ENCODE measurements at regions not wholly inside any gene's neighbourhood (a gene's known extent, or its start where the extent isn't known, plus 50 kb on each side); places are given as distances from the start of the nearest gene placed in this dataset.
"Not testable (repeated sequence)": the region's sequence is repeated elsewhere in the genome, so short reads cannot be mapped to it uniquely, and the experiment has no call there.

- no peak for DNase-seq (ENCODE audit: low read depth)
Measured at GRCh38 chr13:60690604-60691003, 293.6 kb downstream of the TDRD3 start.

GRCh38 chr13:60689571-60689970, 292.6 kb downstream of the TDRD3 start:
- DNase-seq (ENCODE audit: low read depth) = no peak

DNA sequence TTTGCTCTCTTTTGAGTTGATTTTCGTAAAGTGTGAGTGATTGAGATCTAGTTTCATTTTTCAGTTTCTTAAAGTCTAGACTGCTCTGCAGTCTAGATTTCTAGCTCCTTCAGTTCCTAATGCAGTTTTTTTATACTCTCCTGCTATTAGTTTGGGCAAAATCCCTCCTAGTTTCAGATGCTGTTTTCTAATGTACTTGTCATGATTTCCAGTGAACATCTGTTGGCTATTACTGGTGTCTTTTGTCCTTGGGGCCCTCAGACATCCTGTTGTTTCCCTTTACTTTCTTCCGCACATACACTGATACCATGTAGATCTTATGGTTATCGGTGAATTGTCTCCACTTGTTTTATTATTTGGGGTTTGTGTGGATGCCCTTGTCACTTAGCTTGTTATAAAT, 292.1 kb downstream of the TDRD3 start:
- no peak for DNase-seq (ENCODE audit: low read depth)

DNA sequence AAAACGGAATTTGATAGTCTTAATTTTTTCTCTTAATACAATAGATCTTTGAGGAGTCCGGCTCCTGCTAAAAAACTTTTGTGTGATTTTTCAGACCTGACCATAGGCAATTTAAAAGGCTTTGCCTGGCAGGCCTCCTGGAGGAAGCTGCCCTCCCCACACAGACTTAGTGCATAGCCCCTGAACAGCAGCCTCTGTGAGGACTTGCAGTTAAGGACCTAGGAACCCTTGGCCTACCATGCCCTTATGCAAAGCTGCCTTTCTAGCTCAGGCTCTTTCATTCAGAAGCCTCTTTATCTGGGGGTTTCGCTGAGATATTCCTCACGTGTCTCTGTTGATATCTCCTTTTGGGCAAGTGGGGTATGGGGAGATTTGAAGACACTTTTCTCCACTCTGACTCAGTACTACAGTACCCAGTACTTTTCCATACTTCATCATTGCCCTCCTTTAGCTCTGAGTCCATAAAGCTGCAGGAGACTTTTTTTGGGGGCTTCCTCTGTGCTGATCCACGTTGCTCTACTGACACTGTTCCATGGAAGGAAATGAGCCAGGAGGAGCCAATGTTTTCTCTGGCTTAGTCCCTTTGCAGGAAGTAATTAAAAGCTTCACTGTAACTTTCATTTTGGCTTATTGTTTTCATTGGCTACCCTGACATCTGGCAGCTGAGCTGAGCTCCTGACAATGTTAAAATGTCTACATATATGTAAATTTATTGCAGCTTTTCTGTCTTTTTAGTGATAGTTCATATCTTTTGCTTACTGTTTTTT, 283.1 kb downstream of the TDRD3 start:
- DNase-seq (ENCODE audit: low read depth) = no peak

DNA sequence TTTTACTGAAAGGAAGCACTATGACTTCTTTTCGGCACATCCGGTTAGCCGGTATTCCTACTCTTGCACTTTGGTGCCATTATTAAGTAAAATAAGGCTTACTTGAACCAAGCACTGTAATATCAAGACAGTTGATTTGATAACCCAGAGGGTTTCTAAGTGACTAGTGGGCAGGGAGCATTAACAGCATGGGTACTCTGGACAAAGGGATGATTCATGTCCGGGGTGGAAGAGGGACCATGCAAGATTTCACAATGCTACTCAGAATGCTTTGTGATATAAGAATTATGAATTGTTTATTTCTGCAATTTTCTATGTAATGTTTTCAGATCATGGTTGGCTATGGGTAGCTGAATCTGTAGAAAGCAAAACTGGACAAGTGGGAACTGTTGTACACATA, 282.1 kb downstream of the TDRD3 start:
- DNase-seq (ENCODE audit: low read depth) = no peak

GRCh38 chr13:60671386-60671785, 274.4 kb downstream of the TDRD3 start:
- no peak for DNase-seq (ENCODE audit: low read depth)

- no peak for DNase-seq (ENCODE audit: low read depth)
Measured at GRCh38 chr13:60663788-60664187, 266.8 kb downstream of the TDRD3 start.

GRCh38 chr13:60662595-60662994, 265.6 kb downstream of the TDRD3 start:
- DNase-seq (ENCODE audit: low read depth) = no peak

DNA sequence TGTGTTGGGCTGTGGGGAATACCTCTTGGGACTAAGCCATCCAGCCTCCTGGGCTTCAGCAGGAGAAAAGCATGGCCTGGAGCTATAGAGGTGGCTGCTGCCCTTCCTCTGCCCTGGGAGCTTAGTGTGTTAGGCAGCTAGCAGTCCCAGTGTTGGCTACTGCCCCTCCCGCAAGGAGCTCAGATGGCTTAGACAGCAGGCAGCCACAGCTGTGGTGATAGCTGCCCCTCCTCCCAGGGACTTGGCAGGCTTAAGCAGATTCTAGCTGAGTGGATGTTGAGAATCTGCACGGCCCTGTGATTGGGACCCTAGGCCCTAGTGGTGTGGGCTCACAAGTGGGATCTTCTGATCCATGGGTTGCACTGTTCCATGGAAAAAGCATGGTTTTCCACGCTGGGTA, 264.5 kb downstream of the TDRD3 start:
- DNase-seq (ENCODE audit: low read depth) = no peak

- not testable (repeated sequence) for DNase-seq (ENCODE audit: low read depth)
Measured at GRCh38 chr13:60657586-60657985, 260.6 kb downstream of the TDRD3 start.

- no peak for DNase-seq (ENCODE audit: low read depth)
Measured at GRCh38 chr13:60655256-60655655, 258.2 kb downstream of the TDRD3 start.

DNA sequence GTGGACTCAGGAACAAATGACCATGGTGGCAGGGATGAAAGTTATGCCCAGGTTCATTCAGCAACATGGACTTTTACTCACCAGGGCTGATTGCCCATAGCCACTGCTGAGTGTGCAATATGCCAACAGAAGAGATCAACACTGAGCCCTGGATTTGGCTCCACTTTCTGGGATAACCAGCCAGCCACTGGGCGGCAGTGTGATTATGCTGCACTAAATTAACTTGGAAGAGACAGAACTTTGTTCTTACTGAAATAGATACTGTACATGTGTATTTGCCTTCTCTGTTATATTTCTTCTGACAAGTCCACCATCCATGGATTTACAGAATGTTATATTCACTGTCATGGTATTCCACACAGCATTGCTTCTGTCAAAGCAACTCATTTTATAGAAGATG, 257.4 kb downstream of the TDRD3 start:
- no peak for DNase-seq (ENCODE audit: low read depth)

DNA sequence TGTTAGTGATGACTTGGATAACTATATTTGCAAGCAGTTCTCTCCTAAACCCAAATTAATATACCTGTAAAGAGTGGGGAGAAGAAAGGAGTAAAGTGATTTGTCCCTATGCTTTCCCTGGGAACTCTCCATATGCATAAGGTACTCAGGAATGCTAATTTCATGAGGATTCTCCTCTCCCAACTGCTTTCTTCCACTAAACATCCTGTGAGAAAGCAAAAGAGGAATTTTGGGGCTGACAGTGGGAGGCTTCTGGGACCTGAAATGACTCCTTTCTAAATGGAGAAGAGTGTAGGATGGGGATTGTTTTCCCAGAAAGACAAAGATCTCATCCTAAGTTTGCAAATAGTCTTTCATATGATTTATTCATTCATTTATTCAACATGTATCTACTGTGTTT, 250.5 kb downstream of the TDRD3 start:
- DNase-seq (ENCODE audit: low read depth) = no peak

DNA sequence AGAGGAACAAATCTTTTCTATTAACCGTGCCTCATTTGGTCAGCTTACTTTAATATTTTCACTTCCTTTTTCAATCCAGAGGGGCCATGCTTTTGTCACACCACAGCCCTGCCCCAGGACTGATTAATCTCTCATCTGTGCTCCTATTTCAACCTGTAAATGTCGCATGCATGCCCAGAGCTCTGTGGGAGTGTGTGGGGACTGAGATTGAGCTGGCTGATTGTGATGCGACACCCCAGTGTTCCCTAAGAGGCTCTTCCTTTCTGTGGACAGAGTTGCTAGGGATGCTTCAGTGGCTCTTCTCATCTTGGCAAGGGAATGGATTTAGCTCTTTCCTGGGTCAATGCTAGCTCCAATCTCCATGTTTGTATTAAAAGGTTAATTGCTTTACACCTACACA, 249.6 kb downstream of the TDRD3 start:
- no peak for DNase-seq (ENCODE audit: low read depth)

- no peak for DNase-seq (ENCODE audit: low read depth)
Measured at GRCh38 chr13:60645676-60646075, 248.7 kb downstream of the TDRD3 start.

DNA sequence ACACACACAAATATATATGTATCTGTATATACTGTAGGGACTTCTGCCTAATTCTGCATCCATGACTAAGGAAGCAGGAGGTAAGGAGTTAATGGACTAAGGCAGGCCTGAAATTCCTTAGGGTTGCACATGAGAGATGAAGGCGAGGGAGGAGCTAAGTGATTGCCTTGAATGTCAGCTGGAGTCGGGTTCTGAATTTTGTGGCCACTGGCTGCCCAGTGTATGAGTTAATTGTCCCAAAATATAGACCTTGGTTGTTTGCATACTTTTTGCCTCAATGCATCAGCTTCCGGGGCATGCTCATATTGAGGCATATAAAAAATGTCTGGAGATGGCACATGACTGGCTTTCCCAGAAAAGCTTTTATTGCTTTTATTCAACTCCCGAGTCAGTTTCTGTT, 245.5 kb downstream of the TDRD3 start:
- DNase-seq (ENCODE audit: low read depth) = no peak

- DNase-seq (ENCODE audit: low read depth) = no peak
Measured at GRCh38 chr13:60629158-60629557, 232.1 kb downstream of the TDRD3 start.

DNA sequence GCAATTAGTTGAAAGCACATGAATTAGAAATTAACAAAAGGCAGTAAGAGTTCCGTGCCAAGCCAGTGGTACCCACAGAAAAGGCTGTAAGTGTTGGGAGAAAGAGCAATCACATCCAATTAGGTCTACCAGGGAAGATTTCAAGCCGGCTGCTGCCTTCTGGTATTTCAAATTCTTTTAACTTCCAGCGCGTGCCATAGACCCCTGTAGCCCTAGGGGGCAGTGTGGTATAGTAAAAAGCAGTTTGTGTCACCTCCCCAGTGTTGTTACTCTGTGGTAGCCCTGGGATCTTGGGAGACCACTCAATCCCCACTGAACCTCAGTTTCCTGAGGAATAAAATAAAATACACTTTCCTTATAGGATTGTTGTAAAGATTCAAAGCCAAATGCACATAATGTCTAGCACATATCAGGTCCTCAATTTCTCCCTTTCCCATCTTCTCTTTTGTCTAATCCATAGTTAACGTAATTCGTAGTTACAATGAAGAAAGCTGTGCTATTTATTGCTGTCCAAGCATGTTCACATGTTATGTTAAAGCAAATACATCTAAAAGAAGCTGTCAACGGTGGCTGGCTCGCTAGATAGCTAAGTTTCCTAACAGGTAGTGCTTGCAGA, 230.2 kb downstream of the TDRD3 start:
- peak; percentile 1 for DNase-seq (ENCODE audit: low read depth)
